ENCODE measurements at regions not wholly inside any gene's neighbourhood (a gene's known extent, or its start where the extent isn't known, plus 50 kb on each side); places are given as distances from the start of the nearest gene placed in this dataset.

- TF ChIP-seq CTCF (IDR thresholded peaks at IDR 0.05): no peak
- TF ChIP-seq POLR2A (IDR thresholded peaks at IDR 0.05): no peak
Observed at GRCh38 chr16:60405286-60405685, 1631.0 kb downstream of the CDH8 start.
